Activated T-helper 9 cell treated with anti-CD3 and anti-CD28 coated beads, Interleukin-2, amount 50 U/mL, for 16 hours (primary cell): ENCODE measurements at regions not wholly inside any gene's neighbourhood (a gene's known extent, or its start where the extent isn't known, plus 50 kb on each side); places are given as distances from the start of the nearest gene placed in this dataset.
"Not testable (repeated sequence)": the region's sequence is repeated elsewhere in the genome, so short reads cannot be mapped to it uniquely, and the experiment has no call there.

ENCODE experiments used
- DNase-seq: peaks from one replicate; pipeline ENCODE4 v3.0.0-alpha.2; 2020; ENCODE audit warnings: low read depth

DNA sequence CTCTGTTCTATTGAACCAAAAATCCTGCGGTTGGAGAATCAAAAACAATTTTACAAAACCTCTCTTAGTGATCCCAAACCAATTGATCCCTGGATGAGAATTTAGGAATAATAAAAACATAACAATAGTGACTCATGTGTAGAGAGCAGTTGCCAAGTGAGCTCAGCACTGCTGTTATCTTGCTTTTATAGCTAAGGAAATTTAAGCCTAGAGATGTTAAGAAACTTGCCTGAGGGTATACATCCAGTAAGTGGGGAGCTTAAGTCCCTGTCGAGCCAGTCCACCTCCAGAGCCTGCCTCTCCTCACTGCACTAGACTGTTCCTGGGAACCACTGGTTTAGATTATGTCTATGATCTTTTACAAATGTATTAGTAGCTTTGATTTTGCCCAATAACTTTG lies 358.4 kb upstream of the LMCD1 start:
- no peak for DNase-seq

DNA sequence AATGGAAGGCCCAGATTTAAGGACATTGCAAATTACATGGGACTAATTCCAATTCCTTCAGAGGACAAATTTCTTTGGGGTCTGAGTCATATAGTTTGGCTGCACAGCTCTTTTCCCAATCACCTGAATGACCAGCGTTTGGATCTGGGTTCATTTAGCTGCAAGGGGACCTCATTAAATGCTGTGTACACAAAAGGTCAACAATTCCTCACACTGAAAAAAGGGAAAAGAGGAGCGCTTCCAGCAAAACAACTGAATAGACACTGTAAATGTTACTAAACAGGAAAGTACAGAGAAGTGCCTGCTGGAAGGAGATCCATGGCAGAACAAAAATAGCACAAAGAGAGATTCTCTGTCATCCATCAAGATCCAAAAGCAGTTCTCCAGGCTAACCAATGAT lies 356.0 kb upstream of the LMCD1 start:
- DNase-seq, result no peak

DNA sequence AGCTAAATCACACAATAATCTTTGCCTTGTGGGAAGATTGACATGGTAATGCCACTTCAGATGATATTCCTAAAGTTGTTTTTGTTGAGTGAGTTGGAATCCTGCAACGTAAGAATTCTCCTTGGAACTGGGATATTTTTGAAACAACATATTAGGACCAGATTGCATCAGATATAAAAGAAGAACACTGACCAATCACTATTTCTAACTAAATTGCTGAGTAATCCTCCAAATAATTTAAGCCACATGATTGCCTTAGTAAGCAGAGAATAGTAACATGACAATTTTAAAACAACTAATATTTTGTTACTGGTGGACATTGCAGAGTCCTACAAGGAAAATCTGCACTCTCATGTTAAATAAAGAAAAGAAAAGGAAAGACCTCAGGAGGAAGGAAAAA lies 353.9 kb upstream of the LMCD1 start:
- no peak for DNase-seq

DNA sequence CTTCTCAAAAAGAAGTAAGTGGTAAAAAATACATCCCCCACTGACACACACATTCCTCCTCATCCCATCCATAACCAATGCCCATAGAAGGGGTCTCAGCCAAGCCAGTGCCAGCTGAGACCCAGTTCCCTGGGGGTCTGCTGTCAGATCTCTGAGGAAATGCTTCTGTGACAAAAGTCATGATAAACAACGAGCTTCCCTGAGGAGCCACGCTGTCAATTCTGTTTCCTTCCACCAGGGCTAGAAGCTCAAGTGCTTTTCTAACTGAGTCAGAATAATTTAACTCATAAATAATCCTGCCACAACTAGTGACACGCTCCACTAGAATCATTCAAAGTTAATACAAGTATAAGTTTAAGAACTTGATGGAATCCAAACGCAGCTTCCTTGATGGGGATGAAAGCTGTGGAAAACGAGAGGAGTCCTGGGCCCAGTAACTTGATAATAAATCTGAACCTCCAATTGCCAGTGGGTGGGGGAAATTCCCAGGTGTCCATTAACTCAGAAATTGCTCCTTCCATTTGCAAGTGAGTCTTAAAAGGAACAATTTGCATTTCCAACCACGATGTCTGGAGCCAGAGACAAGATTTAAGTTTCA lies 348.7 kb upstream of the LMCD1 start:
- DNase-seq, result no peak

DNA sequence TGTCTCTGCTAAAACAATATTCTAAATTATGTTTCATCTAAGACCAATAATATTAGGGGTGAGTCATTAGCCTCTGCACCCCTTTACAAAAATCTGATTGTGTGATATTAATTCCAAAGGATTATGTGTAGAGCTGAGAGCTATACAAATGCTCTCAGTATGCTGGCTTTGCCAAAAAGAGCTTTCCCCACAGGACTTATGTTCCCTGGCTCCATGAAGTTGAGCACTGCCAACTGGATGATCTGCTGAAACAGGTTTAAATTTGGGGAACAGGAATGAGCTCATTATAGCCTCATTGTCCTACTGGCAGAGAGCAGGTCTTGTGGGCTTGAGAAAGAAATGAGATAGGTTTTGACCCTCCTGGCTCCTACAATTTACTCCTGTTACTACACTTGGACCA lies 347.8 kb upstream of the LMCD1 start:
- DNase-seq, result no peak

DNA sequence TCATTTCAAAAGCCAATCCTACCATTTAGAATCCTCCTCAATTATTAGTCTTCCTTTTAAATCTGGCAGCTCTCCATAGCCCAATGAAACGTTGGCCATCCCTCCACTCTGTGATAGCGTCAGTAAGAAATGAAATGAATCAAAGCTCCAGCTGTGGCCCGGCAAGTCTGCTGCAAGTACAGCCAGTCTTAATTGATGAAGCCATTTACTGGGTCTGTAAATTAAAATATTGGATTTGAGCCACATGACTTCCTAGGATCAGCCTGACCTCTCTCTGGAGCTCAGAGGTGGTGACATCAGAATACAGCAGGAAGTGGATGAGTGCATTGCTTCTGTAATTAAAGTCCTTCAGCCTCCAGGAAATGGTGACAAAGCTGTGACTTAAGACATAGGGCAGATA lies 347.0 kb upstream of the LMCD1 start:
- DNase-seq, result no peak

DNA sequence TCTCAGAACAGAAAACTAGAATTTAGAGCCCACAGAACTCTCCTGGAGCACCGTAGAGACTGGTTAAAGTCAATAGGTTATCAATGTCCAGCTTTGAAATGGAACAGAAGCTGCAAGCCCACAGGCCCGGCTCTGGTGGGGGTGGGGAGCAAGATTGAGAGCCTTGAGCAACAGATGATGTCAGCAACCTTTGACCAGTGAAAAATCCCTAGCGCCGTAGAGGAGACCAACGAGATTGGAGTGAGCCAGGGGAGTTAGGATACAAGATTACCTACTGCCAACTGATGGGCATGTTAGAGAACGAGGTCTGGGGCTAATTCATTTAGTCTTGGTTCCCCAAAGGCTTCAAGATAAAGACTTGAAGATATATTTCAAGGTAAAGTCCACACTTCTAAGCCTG lies 345.5 kb upstream of the LMCD1 start:
- DNase-seq, result no peak

DNA sequence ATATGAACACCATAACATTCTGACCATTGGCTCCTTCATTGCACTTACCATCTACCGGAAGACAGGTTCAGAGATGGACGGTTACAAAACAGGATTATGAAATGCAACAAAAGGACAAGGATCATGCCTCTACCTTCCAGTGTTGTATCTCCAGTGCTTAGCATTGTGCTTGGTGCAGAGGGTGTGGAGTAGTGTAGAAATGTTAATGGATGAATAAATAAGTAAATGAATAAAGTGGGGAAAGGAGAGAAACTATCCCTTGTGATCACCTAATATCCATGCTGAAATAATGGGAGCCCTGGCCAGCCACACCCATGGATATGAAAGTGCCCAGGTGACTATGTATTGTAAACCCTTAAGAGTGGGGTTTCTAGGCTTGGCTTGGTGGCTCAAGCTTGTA lies 344.8 kb upstream of the LMCD1 start:
- DNase-seq, result no peak

DNA sequence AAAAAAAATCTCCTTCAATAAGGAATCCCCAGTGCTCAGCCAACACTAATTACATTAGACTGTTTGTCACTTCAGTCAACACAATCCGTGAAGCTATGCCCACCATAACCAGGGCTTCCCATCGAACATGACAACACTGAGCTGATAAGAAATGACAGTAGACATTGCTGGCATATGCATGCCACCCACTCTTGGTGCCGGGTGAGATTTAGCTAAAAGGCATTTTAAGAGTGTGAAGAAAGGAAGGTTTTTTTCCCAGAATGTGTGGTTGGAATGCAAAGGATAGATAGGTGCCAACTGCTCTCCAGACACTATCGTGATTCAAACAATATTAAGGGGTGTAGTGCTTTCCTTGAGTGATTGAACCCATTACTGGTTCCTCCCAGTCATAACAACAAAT lies 344.0 kb upstream of the LMCD1 start:
- DNase-seq, result no peak

DNA sequence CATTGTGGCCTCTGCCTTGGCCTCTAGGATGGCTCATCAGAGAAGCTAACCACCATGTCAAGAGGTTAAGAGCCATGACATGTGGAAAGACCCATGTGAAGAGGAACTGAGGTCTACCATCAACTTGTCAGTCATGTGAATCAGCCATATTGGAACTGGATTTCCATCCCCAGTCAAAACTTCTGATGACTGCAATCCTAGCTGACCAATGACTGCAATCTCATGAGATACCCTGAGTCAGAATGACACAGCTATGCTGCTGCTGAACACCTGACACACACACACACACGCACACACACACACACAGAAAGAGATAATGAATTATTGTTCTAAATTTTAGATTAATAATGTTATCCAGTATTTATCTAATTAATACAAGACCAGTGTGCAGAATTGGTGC lies 337.5 kb upstream of the LMCD1 start:
- DNase-seq, result no peak

DNA sequence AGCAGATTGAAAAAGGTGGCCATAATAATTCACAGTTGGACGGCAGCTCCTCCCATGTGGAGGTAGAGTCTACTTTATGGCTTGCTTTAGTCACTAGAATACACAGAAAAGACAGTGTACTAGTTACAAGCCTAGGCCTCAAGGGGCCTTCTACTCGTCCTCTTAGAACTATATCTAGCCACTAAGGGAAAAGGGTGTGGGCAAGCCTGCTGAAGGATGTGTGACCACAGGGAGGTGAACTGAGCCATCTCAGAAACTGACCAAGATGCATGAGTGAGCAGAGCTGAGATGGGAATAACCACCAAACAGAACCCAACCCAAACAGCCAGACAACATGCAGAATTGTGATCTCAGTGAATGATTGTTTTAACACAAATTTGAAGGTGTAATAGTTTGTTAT lies 335.6 kb upstream of the LMCD1 start:
- no peak for DNase-seq

DNA sequence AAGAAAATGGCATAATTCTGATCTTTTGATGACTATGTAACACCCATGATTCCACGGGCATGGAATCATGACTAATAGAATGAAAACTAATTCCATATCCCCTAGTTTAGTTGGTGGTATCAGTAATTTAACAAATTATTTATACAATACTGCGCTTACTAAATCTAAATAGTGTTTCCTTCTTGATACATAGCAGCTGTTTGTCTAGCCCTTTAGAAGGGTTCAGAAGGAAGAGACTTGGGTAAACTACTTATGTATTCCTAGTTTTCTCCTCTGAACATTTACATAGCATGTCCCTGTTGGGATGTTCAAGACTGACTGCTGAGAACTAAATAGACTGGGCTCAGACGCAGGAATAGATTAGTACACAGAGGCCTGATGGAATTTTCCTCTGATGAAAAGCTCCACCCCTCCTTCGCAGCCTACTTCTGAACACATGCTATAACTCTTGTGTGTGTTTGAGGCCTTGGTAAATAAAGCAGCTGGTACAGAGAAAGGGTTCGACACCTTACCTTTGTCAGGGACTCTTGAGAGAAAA lies 330.6 kb upstream of the LMCD1 start:
- DNase-seq, result no peak

DNA sequence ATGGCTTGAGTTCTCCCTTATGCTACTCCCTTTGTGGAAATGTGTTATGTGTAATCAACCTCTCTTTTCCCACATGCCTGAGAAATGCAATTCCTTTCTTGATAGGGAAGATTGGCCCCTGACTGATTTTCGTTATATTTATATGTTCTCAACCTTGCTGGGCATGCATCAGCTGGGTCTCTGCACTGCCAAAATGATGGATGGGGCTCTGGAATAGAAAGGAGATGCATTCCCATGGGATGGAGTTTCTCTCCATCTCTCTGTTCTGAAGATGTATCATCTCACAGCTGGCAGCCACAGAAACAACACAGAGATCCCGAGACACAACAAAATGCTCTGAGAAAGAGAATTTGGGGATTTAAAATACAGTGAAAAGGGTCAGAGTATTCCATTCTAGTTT lies 327.7 kb upstream of the LMCD1 start:
- no peak for DNase-seq

DNA sequence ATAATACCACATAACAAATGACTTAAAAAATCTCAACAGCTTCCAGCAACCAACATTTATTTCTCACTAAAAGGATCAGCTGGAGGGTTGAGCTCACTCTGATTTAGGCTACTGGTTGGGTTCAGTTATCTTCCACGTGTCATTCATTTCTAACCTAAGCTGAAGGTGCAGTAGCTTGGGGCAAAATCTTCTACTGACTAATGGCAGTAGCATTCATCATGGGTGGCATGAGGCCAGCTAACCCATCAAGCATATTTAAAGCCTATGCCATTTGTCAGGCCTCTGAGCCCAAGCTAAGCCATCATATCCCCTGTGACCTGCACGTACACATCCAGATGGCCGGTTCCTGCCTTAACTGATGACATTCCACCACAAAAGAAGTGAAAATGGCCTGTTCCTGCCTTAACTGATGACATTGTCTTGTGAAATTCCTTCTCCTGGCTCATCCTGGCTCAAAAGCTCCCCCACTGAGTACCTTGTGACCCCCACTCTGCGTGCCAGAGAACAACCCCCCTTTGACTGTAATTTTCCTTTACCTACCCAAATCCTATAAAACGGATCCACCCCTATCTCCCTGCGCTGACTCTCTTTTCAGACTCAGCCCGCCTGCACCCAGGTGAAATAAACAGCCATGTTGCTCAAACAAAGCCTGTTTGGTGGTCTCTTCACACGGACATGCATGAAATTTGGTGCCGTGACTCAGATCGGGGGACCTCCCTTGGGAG lies 324.7 kb upstream of the LMCD1 start:
- not testable (repeated sequence) for DNase-seq

DNA sequence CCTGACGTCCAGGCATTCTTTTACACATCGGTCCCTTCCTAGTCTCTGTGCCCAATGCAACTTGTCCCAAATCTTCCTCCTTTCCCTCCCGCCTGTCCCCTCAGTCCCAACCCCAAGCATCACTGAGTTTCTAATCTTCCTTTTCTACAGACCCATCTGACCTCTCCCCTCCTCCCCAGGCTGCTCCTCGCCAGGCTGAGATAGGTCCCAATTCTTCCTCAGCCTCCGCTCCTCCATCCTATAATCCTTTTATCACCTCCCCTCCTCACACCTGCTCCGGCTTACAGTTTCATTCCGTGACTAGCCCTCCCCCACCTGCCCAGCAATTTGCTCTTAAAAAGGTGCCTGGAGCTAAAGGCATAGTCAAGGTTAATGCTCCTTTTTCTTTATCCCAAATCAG lies 323.1 kb upstream of the LMCD1 start:
- DNase-seq, result not testable (repeated sequence)

DNA sequence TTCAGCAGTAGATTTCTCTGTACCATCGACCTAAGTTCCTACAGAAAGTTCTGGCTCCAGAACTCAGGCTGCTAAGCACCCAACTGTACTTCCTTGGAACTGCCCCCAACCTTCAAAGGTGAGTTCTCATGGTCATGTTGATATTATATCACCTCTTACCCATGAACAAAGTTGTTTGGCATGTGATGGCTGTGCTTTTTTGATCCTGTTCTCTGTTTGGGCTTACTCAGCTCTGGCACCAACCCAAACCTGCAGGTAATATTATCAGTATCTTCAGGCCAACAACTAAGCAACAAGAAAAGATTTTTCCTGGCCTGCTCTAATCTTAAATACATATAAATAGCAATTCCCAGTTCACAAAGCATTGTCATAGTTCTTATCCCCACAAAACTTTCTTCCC lies 318.7 kb upstream of the LMCD1 start:
- no peak for DNase-seq

DNA sequence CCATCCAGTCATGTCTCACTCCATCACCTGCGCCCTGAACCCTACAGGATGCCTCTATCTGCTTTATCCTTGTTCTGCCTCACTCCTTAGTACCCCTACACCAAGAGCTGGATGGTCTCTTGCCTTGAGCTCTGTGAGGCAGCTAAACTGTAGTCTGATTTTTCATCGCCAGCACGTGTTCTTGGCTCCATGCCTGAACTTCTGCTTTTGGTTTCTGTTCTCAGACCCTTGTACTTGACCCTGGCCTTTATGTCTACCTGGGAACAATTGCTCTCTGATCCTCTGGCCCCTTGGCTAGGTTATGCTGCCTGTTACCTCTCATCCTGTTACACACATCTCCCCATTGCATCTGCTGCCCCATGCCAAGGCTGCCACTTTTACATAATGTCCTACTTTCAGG lies 318.0 kb upstream of the LMCD1 start:
- no peak for DNase-seq

DNA sequence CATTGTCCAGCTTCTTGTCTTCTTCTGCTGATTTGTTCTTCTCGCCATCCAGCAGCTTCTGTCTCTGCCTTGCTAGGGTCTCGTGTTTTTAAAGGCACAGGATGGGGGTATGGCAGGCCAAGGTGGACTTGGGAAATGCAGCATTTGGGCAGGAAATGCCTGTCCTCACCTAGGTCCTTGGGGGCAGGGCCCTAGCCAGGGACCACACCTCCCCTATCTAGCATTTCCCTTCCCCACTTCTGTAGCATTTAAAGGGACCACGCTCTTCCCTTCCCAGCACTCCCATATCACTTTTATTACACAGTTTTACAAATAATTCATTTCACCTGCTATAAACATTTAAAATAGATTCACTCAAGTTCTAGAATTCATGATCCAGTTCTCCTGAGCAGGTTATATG lies 315.4 kb upstream of the LMCD1 start:
- no peak for DNase-seq

DNA sequence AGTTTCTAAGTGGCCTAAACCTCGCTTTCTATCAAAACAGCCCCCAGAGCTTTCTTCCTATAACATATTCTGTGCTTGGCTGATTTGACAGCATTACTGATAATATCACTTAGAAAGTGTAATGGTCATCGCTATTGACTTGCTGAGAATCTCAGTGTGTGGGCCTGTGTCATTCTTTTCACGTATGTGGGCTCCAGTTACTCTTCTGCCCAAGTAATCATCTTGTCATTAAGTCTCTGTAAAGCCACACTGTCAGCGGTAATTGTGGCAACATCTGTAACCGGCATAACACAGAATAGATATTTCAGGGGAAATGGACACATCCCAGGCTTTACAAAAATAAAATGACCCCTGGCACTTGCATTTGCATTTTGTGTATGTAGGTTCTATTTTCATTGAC lies 313.6 kb upstream of the LMCD1 start:
- no peak for DNase-seq

DNA sequence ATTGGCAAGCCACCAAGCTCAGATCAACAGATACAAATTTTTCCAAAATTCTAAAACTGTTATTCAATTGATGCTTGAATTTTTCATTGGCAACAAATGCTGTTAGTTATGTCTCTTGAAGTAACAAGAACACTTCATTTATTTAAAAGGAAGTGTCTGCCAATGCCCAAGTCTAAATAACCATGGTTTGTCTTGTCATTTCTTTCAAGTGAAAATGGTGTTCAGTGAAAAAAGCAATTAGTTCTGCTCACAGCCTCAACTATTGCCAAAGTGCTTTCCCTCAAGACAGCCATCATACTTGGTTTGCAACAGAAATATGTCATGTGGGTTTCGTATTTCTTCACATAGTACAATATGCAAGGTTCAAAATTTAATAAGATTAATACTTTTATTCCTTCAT lies 312.6 kb upstream of the LMCD1 start:
- DNase-seq, result no peak

DNA sequence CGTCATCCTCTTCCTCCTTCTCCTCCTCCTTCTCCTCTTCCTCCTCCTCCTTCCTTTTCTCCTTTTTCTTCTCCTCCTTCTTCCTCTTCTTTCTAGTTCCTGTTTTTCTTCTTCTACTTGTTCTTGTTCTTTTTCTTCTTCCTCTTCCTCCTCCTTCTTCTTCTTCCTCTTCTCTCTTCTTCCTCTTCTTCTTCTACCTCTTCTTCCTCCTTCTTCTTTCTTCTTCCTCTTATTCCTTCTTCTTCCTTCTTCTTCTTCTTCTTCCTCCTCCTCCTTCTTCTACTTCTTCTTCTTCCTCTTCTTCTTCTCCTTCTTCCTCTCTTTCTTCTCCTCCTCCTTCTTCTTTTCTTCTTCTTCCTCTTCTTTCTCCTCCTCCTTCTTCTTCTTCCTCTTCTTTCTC lies 310.2 kb upstream of the LMCD1 start:
- no peak for DNase-seq

DNA sequence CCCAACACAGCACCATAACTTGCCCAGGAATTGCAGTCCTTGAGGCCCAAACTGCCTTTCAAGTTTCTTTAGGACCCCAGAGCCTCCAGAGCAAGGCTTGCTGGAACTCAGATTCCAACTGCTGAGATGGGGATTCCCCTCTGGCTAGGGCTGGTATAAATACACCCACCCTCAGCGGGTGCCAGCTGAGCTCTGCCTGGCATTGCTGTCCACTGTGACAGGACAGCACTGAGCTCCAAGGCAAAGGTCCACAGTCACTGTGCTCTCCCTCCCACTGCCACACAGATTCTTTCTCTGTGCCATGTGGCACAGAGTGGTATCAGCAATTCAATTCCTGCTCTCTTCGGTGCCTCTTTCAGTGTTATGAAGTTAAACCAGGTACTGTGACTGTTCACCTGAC lies 304.2 kb upstream of the LMCD1 start:
- no peak for DNase-seq

DNA sequence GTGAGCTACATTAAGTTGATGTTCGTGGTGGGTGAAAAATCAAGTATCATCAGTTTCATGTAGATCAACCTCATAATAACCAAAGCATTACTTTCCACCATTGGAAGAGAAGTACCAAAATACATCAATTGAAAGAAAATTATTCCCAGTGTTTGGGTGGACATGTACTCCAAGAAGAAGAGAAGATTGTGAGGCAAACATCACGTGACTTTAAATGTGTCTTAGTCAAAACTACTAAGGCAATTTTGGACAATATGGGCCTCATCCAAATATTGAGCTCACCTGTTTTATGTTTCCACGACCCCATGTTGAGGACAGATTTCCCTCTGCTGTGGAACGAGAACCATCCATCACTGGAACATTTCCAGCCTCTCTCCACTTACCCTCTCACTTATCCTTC lies 303.0 kb upstream of the LMCD1 start:
- DNase-seq, result no peak

DNA sequence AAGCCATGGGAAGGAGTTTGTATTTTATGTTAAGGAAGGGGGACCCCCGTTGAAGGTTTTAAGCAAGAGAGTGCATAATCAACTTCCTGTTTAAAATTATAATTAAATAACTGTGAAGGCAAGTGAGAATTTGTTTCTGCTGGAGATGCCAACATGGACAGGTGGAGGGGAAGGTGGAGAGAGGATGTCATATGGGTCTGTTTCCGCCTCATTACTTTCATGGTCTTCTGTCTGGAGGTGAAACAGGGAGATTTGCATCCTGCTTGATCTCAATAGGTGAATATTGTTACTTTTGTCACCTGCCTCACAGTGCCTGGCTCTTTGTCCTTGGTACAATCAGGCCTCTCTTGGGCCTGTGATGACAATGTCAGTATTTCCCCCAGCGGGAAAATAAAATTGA lies 300.6 kb upstream of the LMCD1 start:
- no peak for DNase-seq
